GM12891 (cell line): ENCODE measurements at regions not wholly inside any gene's neighbourhood (a gene's known extent, or its start where the extent isn't known, plus 50 kb on each side); places are given as distances from the start of the nearest gene placed in this dataset.

Experiments used
- DNase-seq: peaks from one replicate; pipeline ENCODE4 v3.0.0; 2011; ENCODE audit warnings: low spot score; ENCODE audit not compliant: insufficient read length
- FAIRE-seq: peaks from 2 replicates; lab custom pipeline; 2011; peaks lifted over from hg19 to GRCh38; lab: Jason Lieb, UNC
- PAX5 ChIP-seq: IDR thresholded peaks from 2 replicates; pipeline ENCODE4 v1.6.1; 2011; ENCODE audit warnings: low read length, moderate library complexity, mild to moderate bottlenecking; ENCODE audit not compliant: insufficient read depth, severe bottlenecking
- POLR2A ChIP-seq: IDR thresholded peaks from 2 replicates; pipeline ENCODE4 v1.6.1; 2011; ENCODE audit warnings: low read depth, low read length, control low read depth
- POLR2AphosphoS5 ChIP-seq: IDR thresholded peaks from 2 replicates; pipeline ENCODE4 v1.6.1; 2011; ENCODE audit warnings: low read depth, low read length, control low read depth
- POU2F2 ChIP-seq: IDR thresholded peaks from 2 replicates; pipeline ENCODE4 v1.6.1; 2011; ENCODE audit warnings: low read depth, mild to moderate bottlenecking, control low read depth, low read length, moderate library complexity
- SPI1 ChIP-seq: IDR thresholded peaks from 2 replicates; pipeline ENCODE4 v1.6.1; 2011; ENCODE audit warnings: low read depth, low read length, control low read depth
- TAF1 ChIP-seq: IDR thresholded peaks from 2 replicates; pipeline ENCODE4 v1.6.1; 2011; ENCODE audit warnings: low read depth, low read length, control low read depth

- TF ChIP-seq POU2F2: no peak
- no peak for TF ChIP-seq TAF1
- no peak for TF ChIP-seq SPI1
- no peak for TF ChIP-seq PAX5
- no peak for TF ChIP-seq POLR2A
- TF ChIP-seq POLR2AphosphoS5: no peak
These were observed 50.8 kb upstream of the ZMIZ1 start for GRCh38 chr10:79017882-79018520.

GRCh38 chr10:79018521-79019011 is 50.2 kb upstream of the ZMIZ1 start:
- no peak for FAIRE-seq
- DNase-seq: no peak
- no peak for TF ChIP-seq POLR2A
- no peak for TF ChIP-seq SPI1
- TF ChIP-seq POU2F2: no peak

More at GRCh38 chr10:79017882-79018520, 50.8 kb upstream of the ZMIZ1 start:
- DNase-seq: no peak
- no peak for FAIRE-seq
